SU-DHL-6 (cell line): ENCODE measurements at regions not wholly inside any gene's neighbourhood (a gene's known extent, or its start where the extent isn't known, plus 50 kb on each side); places are given as distances from the start of the nearest gene placed in this dataset.

ENCODE experiments used
- EZH2phosphoT487 ChIP-seq: fragments of 200-600 bp; sonication (generic), shearing (Covaris generic); conservative IDR thresholded peaks from 2 replicates; pipeline ENCODE4 v1.6.1; 2018; ENCODE audit warnings: mild to moderate bottlenecking, antibody characterized with exemption, low read length, moderate library complexity, mixed read lengths
- TF ChIP-seq, protein P1 (sequence below): fragments of 200-600 bp; sonication (generic); IDR thresholded peaks from one replicate; pipeline ENCODE4 v1.5.1; 2017; ENCODE audit warnings: antibody characterized with exemption, mild to moderate bottlenecking, low read length, moderate library complexity; ENCODE audit not compliant: insufficient read depth, poor library complexity, severe bottlenecking

DNA sequence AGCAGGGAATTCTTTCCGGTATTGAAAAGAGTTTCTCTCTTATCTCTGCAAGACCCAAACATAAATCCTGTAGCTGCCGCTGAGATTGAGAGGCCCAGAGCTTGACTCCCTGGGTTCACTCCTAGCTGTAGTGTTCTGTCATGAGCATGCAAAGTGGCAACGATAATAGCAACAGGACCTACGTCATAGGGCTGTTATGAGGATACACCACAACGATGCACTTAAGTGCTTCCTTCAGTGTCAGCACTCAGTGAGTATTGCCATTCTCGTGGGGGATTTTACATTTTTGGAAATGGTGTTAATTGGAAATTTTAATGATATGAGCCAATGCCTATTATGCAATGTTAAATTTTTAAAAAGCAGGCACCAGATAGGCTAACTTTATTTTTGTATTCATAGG lies 199.8 kb downstream of the CYLD start:
- TF ChIP-seq, protein P1, sequence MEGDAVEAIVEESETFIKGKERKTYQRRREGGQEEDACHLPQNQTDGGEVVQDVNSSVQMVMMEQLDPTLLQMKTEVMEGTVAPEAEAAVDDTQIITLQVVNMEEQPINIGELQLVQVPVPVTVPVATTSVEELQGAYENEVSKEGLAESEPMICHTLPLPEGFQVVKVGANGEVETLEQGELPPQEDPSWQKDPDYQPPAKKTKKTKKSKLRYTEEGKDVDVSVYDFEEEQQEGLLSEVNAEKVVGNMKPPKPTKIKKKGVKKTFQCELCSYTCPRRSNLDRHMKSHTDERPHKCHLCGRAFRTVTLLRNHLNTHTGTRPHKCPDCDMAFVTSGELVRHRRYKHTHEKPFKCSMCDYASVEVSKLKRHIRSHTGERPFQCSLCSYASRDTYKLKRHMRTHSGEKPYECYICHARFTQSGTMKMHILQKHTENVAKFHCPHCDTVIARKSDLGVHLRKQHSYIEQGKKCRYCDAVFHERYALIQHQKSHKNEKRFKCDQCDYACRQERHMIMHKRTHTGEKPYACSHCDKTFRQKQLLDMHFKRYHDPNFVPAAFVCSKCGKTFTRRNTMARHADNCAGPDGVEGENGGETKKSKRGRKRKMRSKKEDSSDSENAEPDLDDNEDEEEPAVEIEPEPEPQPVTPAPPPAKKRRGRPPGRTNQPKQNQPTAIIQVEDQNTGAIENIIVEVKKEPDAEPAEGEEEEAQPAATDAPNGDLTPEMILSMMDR: no peak
- no peak for TF ChIP-seq EZH2phosphoT487
